ENCODE measurements at regions not wholly inside any gene's neighbourhood (a gene's known extent, or its start where the extent isn't known, plus 50 kb on each side); places are given as distances from the start of the nearest gene placed in this dataset.
"Not testable (repeated sequence)": the region's sequence is repeated elsewhere in the genome, so short reads cannot be mapped to it uniquely, and the experiment has no call there.

DNA sequence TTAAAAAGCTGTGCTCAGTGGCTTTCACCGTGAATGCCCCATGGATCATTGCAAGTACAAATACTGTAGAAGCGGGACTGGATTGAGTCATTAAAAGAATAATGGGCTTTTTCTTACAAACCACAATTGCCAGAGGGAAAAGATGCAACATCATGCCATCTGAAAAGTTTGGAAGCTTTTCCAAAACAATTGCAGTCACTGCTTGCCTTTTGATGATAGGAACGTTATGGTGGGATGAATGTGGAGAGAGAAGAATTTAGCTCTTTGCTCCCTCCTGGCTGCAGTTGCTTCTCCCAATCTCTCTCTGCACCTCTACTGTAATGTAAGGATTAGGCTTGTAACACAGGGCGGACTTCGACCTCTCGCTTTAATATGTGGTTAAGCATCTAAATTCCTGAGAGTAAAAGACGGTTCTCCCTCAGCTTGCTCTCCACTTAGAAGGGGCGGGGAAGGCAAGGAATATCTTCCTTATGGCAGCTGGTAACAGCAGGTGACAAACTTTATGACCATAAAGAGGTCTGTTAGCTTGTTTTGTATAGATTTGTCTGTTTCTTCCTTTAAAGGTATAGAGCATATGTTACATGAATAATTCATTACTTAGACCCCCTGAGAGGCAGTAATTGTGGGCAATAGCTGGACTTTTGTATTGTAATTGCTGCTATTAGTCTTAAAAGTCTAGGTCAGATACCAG is 376.1 kb downstream of the UTRN start:
- no peak for DNase-seq

DNA sequence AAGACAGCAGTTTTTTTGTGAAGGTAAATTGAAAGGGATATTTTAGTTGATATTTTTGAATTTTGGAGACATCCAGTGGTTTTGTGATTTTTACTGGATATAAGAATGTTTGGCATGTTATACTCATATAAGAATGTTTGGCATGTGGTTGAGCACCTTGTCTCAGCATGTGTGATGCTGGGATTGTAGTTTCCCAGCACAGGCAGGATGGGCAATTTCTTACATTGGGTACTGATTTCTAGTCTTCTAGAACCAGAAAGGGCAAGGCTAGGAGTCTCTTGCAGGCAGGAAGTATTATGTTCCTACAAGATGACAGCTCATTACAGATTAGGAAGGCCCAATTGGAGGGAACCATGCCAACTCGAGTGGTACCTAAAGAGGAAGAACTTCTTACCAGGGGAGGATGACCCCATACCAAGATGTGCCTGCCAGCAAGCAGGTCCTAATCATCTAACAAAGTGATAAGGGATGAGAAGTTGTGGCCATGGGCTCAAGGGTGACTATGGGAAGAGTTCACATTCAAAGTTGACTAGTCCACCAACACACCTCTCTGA is 377.8 kb downstream of the UTRN start:
- no peak for DNase-seq

DNA sequence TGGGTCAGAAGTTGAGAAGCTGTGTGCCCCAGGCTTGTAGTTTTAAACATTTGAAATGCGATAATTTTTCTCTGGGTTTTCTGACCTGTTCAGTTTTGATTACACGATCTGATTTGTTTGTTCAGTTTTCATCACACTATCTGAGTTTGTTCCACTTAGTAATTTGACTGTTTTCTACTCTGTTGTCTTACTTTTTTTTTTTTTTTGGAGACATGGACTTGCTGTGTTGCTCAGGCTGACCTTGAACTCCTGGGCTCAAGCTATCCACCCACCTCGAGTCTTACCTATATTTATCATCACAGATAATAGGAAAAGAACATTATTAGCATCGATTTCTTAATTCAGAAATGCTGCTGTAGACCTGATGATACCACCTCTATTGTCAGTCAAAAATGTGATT is 379.1 kb downstream of the UTRN start:
- DNase-seq, result no peak

DNA sequence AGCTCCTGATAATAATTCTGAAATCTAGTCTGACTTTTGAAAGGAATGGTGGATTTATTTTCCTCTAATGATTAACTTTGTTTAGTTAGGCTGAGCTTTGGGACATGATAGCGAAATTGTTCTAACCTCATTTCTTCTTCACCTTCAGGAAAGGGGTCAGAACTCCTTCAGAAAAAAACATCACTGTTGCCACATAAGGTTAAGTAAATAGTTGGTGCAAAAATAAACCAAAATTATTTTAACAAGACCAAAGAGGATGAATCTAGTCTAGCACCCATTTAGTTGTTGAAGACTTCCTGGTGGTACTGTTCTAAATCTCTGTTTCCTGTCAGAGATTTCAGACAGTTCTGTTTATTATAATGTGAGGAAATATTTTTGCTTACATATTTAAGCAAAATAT is 379.8 kb downstream of the UTRN start:
- DNase-seq, result no peak

DNA sequence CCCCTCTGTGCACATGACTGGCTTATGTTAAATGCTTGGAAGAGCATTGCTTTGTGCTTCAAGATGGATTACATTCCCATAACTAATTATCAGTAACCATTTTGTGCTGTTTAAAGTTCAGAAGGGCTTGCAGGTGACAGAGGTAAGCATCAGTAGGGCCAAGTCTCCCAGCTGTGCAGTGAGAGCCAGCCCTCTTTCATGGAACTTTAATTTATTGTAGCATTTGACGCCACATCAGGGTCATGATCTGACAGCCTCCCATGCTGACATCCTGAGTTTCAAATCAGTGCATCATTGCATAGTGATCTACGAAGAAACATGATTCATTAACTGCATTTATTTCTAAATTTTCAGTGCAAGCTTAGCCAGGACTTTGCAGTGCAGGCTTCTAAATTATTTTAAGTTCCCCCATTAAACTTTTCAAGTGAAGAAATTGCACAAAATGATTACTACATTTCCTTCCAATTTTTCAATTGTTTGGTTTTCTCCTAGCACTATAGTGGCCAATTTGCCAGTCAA is 380.9 kb downstream of the UTRN start:
- DNase-seq, result no peak

DNA sequence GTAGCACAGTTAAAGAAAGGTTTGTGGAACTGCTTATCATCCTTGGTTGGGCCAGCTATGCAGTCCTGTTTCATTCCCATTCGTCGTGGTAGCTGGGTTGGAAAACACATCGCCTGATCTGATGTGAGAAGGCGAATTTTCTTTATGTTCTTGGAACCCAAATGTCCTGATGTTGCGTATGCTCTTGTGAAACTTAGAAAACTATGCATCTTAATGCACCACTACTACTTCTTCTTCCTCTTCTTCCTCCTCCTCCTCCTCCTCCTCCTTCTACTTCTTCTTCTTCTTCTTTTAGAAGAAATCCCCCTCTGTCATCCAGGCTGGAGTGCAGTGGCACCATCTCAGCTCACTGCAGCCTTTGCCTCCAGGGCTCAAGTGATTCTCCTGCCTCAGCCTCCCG is 381.6 kb downstream of the UTRN start:
- no peak for DNase-seq

DNA sequence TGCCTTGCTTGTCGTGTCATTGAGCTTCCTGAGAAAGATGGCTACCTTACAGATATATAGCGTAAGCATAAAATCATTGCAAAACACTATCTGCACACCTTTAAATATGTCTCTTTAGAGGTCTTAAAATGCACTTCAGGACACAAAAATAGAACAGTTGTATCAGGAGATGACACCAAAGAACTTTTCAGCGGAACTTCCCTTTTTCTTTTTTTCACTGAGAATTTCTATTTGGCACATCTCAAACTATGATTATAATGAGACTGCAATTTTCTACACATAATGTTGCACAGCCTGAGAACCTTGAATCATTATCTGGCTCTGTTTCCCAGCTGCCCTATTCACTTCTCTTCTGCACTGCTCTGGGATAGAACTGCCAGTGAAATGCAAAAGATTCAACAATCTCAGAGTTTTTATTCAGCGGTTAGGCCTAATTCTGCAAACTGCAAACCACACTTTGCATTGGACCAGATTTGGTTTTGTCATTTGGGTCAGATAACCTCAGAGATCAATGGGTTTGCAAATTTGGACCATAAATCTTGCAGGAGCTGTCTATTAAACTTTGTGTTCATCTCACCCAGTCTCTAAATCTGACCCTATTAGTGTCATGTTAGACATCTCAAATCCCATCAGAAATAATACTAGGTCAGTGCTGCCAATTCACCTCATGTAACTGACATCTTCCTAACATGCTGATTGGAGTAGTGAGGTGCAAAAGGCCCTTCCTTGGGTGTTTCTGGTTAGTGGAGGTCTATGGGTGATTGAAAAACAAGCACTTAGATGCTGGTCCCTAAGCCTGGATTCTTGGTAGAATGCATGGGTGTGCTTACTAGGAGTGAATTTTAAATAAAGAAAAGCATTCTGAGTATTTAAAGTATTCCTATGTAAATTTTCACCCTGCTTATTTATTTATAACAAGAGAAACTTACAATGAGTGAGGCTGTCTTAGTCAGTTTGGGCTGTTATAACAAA is 382.7 kb downstream of the UTRN start:
- DNase-seq, result no peak

DNA sequence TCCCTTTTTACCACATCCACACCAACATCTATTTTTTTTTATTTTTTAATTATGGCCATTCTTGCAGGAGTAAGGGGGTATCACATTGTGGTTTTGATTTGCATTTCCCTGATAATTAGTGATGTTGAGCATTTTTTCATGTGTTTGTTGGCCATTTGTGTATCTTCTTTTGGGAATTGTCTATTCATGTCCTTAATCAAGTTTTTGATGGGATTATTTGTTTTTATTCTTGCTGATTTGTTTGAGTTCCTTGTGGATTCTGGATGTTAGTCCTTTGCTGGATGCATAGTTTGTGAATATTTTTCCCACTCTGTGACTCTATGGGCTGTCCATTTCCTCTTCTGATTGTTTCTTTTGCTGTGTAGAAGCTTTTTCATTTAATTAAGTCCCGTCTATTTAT is 385.1 kb downstream of the UTRN start:
- not testable (repeated sequence) for DNase-seq

DNA sequence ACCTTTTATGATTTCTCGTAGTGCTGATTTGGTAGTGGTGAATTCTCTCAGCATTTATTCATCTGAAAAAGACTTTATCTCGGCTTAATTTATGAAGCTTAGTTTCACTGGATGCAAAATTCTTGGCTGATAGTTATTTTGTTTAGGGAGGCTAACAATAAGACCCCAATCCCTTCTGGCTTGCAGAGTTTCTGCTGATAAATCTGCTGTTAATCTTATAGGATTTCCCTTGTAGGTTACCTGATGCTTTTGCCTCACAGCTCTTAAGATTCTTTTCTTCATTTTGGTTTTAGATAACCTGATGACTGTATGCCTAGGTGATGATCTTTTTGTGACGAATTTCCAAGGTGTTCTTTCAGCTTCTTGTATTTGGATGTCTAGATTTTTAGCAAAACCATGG is 388.7 kb downstream of the UTRN start:
- DNase-seq, result no peak

DNA sequence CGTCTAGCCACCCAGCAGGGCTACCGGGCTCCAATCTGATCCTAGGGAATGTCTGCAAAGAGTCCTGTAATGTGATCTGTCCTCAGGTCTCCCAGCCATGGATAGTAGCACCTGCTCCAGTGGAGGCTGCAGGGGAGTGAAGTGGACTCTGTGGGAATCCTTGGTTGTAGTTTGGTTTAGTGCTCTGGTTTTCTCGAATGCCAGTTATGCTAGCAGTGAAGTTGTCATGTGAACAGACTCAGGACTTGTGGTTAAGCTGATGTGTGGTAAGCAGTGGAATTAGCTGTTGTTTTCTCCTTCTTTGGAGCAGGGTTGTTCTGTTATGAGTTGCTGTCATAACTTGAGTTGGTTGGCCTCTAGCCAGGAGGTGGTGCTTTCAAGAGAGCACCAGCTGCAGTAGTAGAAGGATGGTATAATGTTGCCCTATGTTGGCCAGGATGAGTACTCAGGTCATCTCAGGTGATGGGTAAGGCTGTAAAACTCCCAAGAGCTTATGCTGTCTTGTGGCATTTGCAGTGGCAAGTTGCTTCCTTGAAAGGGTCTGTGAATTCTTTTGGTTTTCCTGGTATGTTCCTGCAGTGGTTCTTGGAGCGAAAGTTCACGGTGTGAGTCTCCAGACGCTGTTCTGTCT is 390.2 kb downstream of the UTRN start:
- DNase-seq, result no peak

DNA sequence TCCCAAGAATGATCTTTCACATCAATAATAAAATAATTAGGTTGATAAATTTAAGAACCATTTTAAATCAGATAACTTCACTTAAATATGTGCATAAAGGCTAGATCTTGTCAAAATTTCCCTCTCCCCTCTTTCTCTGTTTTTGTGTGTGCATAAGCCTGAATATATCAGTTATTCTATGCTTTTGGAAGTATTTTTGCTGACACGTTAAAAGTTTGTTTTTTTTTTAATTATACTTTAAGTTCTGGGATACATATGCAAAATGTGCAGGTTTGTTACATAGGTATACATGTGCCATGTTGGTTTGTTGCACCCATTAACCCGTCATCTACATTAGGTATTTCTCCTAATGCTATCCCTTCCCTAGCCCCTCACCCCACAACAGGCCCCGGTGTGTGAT is 391.2 kb downstream of the UTRN start:
- not testable (repeated sequence) for DNase-seq

DNA sequence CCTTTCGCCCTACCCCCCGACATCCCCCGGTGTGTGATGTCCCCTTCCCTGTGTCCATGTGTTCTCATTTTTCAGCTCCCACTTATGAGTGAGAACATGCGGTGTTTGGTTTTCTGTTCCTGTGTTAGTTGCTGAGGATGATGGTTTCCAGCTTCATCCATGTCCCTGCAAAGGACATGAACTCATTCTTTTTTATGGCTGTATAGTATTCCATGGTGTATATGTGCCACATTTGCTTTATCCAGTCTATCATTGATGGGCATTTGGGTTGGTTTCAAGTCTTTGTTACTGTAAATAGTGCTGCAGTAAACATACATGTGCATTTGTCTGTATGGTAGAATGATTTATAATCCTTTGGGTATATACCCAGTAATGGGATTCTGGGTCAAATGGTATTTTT is 392.1 kb downstream of the UTRN start:
- DNase-seq, result not testable (repeated sequence)

DNA sequence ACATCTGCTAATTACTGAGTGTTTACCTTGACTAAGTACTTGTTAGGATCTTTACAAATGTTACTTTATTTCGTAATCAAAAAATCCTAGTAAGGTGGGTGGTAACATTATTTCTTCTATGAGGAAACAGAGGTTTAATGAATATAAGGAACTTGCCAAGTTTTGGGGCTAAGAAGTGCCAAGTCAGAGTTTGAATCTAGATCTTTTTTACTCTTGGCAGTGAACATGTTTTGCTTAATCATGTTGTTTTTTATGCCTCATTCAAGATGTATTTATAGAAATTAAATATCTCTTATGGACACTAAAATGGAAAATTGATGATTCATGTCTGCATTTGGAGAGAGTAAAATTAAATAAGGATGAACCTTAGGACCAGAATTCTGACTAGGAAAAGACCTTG is 393.7 kb downstream of the UTRN start:
- no peak for DNase-seq

DNA sequence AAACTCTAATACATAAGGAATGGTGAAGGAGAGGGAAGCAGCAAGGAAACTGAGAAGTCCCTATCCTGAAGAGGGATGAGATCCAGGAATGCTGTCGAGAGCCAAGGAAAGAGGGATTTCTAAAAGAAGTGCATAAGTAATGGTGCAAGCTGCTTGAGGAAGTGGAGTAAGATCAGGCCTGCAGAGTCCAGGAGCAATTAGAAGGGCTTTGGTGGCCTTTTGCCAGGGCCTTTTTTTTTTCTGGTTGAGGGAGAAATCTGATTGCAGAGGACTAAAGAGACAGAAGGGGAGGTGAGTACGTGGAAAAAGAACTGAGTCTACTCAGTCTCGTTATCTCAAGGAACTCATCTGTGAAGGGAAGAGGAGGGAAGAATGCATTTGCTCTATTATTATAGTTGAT is 396.2 kb downstream of the UTRN start:
- DNase-seq, result no peak

DNA sequence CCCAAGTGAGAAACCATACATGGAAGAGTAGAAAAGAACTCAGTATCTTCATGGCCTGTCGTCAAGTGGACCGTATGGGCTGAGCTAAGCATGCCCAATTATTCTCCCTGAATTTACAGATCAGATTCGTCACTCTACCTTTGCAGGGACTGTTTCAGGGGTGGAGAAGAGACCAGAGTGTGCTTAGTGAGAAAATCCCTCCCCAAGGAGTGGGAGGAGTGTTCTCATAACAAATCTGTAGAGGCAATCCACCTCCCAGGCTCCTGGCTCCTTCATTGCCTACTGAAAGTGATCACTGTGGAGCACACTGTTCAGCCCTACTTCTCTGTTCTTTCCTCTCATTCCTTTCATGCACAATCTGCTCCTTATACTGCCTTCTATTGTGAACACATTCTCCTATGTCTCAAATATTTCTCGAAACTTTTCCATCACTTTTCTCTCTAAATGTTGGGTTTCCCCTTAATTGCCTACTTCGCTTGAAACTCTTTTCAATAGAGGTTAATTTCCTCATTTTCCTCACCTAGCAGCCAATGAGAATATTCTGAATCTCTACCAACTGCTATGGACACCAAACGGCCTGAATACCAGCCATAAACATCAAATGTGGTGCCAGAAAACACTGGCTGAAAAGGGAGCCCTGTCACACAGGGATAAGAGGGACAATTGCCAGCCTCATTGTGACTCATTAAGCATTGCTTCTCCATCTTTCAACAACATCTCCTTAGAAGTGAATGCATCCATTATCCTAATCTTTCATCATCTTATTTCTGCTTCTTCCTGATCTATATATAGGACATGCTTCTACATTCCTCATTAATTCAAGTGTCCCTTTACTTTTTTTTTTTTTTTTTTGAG is 398.3 kb downstream of the UTRN start:
- DNase-seq, result no peak

DNA sequence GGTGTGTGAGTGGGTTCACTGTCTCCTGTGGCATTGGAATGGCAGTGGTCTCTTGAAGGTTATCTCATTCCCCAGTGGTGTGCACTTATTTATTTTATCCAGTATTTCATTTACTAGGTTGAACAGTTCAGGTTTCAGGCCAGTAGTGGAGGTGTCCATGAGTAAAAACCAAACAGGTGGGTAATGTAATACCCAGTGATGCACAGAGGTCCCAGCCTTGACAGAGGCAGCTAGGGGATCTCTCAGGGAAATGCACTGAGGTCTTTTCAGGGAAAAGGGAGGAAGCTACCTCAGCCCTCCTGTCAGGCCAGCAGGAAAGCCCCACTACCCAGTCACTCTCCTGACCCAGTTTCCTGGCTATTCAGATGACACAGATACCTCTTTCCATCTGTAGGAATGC is 403.6 kb downstream of the UTRN start:
- DNase-seq, result no peak

DNA sequence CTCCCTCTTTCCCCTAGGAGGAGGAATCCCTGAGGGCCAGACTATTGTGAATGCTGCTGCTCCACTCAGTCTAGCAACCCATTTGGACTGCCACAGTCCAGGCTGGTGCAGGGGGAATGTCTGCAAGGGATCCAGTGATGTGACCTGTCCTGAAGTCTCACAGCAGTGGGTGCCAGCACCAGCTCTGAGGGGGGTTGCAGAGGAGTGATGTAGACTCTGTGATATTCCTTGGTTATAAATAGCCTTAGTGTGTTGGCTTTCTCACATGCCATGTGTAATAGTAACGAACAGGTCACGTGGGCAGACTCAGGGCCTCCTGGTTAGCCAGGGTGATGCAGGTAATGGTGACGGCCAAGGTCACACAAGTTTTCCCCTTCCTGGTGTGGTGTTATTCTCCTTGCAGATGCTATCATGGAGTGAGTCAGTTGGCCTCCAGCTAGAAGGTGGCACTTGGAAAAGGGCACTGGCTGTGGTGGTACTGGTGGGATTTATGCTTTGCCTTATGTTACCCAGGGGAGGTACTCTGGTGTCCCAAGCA is 404.4 kb downstream of the UTRN start:
- DNase-seq, result no peak

DNA sequence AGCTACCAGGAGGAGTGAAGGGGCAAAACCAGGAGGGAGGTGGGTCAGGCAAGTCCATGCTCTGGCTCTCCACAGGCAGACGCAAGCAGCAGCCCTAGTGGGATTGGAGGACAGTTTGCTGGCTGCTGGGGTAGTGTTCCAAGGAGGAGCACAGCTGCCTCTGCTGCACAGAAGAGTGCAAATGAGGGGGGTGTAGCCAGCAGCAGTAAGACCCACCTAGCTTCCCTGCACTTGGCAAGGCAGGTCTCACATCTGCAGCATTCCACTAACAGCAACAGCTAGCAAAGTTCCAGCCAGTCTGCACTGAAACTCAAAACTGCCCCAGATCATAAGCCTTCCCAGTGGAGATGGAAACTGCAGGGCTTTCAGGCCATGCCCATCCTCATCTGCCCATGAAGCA is 405.0 kb downstream of the UTRN start:
- DNase-seq, result no peak

DNA sequence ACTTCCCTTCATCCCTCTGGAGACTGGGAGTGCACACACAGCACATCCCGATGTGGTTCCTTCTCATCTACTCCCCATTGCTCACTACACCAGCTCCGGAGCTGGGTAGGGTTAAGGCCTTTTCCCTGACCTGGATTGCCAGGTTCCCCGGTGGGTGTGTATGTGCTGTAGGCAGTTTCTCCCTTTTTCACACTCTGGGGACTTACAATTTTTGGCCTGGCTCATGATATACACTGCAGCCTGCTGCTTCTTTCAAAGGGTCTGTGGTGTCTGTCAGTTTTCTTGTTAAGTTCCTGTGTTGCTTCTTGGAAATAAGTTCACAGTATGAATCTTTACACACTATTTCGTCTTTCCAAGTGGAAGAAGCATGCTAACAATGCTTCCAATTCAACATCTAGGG is 405.5 kb downstream of the UTRN start:
- DNase-seq, result no peak

DNA sequence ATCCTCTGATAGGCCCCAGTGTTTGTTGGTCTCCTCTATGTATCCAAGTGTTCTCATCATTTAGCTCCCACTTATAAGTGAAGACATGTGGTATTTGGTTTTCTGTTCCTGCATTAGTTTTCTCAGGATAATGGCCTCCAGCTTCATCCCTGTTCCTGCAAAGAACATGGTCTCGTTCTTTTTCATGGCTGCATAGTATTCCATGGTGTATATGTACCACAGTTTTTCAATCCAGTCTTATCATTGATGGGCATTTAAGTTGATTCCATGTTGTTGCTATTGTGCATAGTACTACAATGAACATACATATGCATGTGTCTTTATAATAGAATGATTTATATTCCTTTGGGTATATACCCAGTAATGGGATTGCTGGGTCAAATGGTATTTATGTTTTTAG is 406.9 kb downstream of the UTRN start:
- DNase-seq, result not testable (repeated sequence)

DNA sequence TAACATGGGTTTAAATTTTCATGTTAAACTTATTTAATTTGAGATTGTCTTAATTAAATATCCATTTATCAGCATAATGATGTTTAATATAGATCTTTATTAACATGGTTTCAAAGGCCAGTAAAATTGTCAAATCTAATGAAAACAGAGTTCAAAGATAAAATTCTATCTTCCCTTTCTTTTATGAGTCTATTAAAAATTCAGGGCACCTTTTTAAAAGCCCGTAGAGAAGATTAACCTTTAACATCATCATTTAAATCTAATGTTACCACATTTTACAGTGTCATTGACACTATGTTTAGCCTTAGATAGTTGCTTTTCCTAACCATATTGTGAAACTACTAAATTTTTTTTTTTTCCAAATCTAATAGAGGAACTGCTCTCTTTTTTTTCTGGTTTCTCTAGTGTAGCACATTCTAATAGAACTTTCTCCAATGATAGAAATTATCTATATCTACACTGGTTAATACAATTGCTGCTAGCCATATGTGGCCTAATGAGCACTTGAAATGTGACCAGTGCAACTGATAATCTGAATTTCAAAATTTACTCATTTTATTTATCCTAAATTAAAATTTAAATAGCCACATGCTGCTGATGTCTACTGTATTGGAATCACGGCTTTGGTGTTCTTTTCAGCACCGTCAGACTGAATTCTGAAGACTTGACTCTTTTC is 410.9 kb downstream of the UTRN start:
- no peak for DNase-seq

Data from activated T-cell treated with anti-CD3 and anti-CD28 coated beads, Interleukin-2, amount 50 U/mL, for 1 hour (primary cell).